ENCODE measurements at regions not wholly inside any gene's neighbourhood (a gene's known extent, or its start where the extent isn't known, plus 50 kb on each side); places are given as distances from the start of the nearest gene placed in this dataset.

GRCh38 chr12:111011999-111012600 is 91.7 kb upstream of the MYL2 start:
- H3K27me3 ChIP-seq (ENCODE audit: insufficient read depth, low read length), result peaks cover 24% of the 10 kb centered on the region
- CTCF ChIA-PET, result no interaction called here
- no peaks in the 10 kb centered on the region for H3K9me3 ChIP-seq (ENCODE audit: control insufficient read depth in 1 of 2, insufficient read depth in 1 of 2, low read depth in 1 of 2, low read length in 2 of 2)
- intact Hi-C loops (cut with micrococcal nuclease), result no loop called here
- no peak overlapping the region for H3K9ac ChIP-seq (ENCODE audit: low read length)
- DNase-seq (ENCODE audit: low read depth, low spot score) (no peak), ATAC-seq (no peak)
- H3K9me2 ChIP-seq (ENCODE audit: insufficient read depth), result no peaks in the 10 kb centered on the region
- H3K4me3 ChIP-seq (replicated peaks in 1 of 2; ENCODE audit: low read depth in 1 of 2, low read length in 2 of 2), result no peak overlapping the region
- no peaks in the 10 kb centered on the region for H3K79me2 ChIP-seq (ENCODE audit: insufficient read depth, low read length)
- BruUV-seq (replicated peaks), result no TSS peak
- POLR2A ChIA-PET, result no interaction called here
- no peak overlapping the region for H3K27ac ChIP-seq (ENCODE audit: low read depth, low read length)
- RAD21 ChIA-PET (ENCODE audit: low non-redundant PET in 1 of 2, low total read pairs in 2 of 2, uncharacterized antibody in 2 of 2, unreplicated experiment in 2 of 2), result no interaction called here
- H2AFZ ChIP-seq (ENCODE audit: low read depth, low read length, poor library complexity, severe bottlenecking), result no peak overlapping the region
- no peak overlapping the region for H3K4me2 ChIP-seq (ENCODE audit: low read length)
- no peak for TF ChIP-seq FOSL1 (IDR thresholded peaks at IDR 0.05; ENCODE audit: low read depth)
- no peak for TF ChIP-seq SIN3A (IDR thresholded peaks at IDR 0.05; ENCODE audit: low read depth)
- TF ChIP-seq JUND (IDR thresholded peaks at IDR 0.05), result no peak
- H4K20me1 ChIP-seq (ENCODE audit: insufficient read depth), result no peaks in the 10 kb centered on the region
- H3K4me1 ChIP-seq (ENCODE audit: control insufficient read depth in 1 of 2, insufficient read depth in 2 of 2, low read length in 2 of 2), result no peaks in the 10 kb centered on the region
- no peaks in the 10 kb centered on the region for H3K36me3 ChIP-seq (ENCODE audit: control insufficient read depth in 1 of 2, insufficient read depth in 2 of 2, low read length in 2 of 2)

GRCh38 chr12:111010916-111011657 is 90.7 kb upstream of the MYL2 start:
- H3K9me3 ChIP-seq (ENCODE audit: control insufficient read depth in 1 of 2, insufficient read depth in 1 of 2, low read depth in 1 of 2, low read length in 2 of 2), result no peaks in the 10 kb centered on the region
- no peak overlapping the region for H3K4me3 ChIP-seq (replicated peaks in 1 of 2; ENCODE audit: low read depth in 1 of 2, low read length in 2 of 2)
- no peak overlapping the region for H3K4me2 ChIP-seq (ENCODE audit: low read length)
- ChIA-PET RAD21 (ENCODE audit: low non-redundant PET in 1 of 2, low total read pairs in 2 of 2, uncharacterized antibody in 2 of 2, unreplicated experiment in 2 of 2) (no interaction called here), CTCF (no interaction called here), POLR2A (no interaction called here)
- H3K4me1 ChIP-seq (ENCODE audit: control insufficient read depth in 1 of 2, insufficient read depth in 2 of 2, low read length in 2 of 2), result no peaks in the 10 kb centered on the region
- no peaks in the 10 kb centered on the region for H4K20me1 ChIP-seq (ENCODE audit: insufficient read depth)
- no TSS peak for BruUV-seq (replicated peaks)
- intact Hi-C loops (cut with micrococcal nuclease), result no loop called here
- H3K27me3 ChIP-seq (ENCODE audit: insufficient read depth, low read length), result peaks cover 16% of the 10 kb centered on the region
- H3K9me2 ChIP-seq (ENCODE audit: insufficient read depth), result no peaks in the 10 kb centered on the region
- no peak overlapping the region for H3K27ac ChIP-seq (ENCODE audit: low read depth, low read length)
- no peaks in the 10 kb centered on the region for H3K79me2 ChIP-seq (ENCODE audit: insufficient read depth, low read length)
- H2AFZ ChIP-seq (ENCODE audit: low read depth, low read length, poor library complexity, severe bottlenecking), result no peak overlapping the region
- ATAC-seq (no peak), DNase-seq (ENCODE audit: low read depth, low spot score) (no peak)
- no peak overlapping the region for H3K9ac ChIP-seq (ENCODE audit: low read length)
- no peaks in the 10 kb centered on the region for H3K36me3 ChIP-seq (ENCODE audit: control insufficient read depth in 1 of 2, insufficient read depth in 2 of 2, low read length in 2 of 2)
- TF ChIP-seq EZH2 (IDR thresholded peaks at IDR 0.05) (no peak), RAD21 (IDR thresholded peaks at IDR 0.05; ENCODE audit: low read depth) (no peak), JUND (IDR thresholded peaks at IDR 0.05) (no peak), FOSL1 (IDR thresholded peaks at IDR 0.05; ENCODE audit: low read depth) (no peak), SIN3A (IDR thresholded peaks at IDR 0.05; ENCODE audit: low read depth) (no peak), YY1 (IDR thresholded peaks at IDR 0.05; ENCODE audit: extremely low read depth, insufficient replicate concordance, low read depth, low read length) (no peak), TCF7L2 (IDR thresholded peaks at IDR 0.05; ENCODE audit: borderline replicate concordance, extremely low read depth, insufficient read depth, insufficient read length) (no peak), SRF (IDR thresholded peaks at IDR 0.05; ENCODE audit: low read depth) (no peak), EZH2phosphoT487 (IDR thresholded peaks at IDR 0.05; ENCODE audit: borderline replicate concordance) (no peak), ELF1 (IDR thresholded peaks at IDR 0.05; ENCODE audit: borderline replicate concordance, low read depth) (no peak)
- TF ChIP-seq, protein P1, sequence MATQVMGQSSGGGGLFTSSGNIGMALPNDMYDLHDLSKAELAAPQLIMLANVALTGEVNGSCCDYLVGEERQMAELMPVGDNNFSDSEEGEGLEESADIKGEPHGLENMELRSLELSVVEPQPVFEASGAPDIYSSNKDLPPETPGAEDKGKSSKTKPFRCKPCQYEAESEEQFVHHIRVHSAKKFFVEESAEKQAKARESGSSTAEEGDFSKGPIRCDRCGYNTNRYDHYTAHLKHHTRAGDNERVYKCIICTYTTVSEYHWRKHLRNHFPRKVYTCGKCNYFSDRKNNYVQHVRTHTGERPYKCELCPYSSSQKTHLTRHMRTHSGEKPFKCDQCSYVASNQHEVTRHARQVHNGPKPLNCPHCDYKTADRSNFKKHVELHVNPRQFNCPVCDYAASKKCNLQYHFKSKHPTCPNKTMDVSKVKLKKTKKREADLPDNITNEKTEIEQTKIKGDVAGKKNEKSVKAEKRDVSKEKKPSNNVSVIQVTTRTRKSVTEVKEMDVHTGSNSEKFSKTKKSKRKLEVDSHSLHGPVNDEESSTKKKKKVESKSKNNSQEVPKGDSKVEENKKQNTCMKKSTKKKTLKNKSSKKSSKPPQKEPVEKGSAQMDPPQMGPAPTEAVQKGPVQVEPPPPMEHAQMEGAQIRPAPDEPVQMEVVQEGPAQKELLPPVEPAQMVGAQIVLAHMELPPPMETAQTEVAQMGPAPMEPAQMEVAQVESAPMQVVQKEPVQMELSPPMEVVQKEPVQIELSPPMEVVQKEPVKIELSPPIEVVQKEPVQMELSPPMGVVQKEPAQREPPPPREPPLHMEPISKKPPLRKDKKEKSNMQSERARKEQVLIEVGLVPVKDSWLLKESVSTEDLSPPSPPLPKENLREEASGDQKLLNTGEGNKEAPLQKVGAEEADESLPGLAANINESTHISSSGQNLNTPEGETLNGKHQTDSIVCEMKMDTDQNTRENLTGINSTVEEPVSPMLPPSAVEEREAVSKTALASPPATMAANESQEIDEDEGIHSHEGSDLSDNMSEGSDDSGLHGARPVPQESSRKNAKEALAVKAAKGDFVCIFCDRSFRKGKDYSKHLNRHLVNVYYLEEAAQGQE (IDR thresholded peaks at IDR 0.05; ENCODE audit: low read depth), result no peak
- TF ChIP-seq, protein P2, sequence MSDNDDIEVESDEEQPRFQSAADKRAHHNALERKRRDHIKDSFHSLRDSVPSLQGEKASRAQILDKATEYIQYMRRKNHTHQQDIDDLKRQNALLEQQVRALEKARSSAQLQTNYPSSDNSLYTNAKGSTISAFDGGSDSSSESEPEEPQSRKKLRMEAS (IDR thresholded peaks at IDR 0.05), result no peak
- TF ChIP-seq, protein P3, sequence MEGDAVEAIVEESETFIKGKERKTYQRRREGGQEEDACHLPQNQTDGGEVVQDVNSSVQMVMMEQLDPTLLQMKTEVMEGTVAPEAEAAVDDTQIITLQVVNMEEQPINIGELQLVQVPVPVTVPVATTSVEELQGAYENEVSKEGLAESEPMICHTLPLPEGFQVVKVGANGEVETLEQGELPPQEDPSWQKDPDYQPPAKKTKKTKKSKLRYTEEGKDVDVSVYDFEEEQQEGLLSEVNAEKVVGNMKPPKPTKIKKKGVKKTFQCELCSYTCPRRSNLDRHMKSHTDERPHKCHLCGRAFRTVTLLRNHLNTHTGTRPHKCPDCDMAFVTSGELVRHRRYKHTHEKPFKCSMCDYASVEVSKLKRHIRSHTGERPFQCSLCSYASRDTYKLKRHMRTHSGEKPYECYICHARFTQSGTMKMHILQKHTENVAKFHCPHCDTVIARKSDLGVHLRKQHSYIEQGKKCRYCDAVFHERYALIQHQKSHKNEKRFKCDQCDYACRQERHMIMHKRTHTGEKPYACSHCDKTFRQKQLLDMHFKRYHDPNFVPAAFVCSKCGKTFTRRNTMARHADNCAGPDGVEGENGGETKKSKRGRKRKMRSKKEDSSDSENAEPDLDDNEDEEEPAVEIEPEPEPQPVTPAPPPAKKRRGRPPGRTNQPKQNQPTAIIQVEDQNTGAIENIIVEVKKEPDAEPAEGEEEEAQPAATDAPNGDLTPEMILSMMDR (IDR thresholded peaks at IDR 0.05 in 2 of 3, conservative IDR thresholded peaks at IDR 0.05 in 1 of 3; ENCODE audit: borderline replicate concordance in 1 of 3, insufficient read depth in 1 of 3, low read depth in 2 of 3, low read length in 2 of 3), result no peak
